Caco-2 (cell line): ENCODE measurements at regions not wholly inside any gene's neighbourhood (a gene's known extent, or its start where the extent isn't known, plus 50 kb on each side); places are given as distances from the start of the nearest gene placed in this dataset.

Experiments used
- BruUV-seq: library from RNA; stranded (reverse); fragments of 400-500 nt; replicated peaks from 2 replicates; lab custom pipeline; 2021; lab: Mats Ljungman, UMichigan
- CTCF ChIA-PET: fragments of 300-600 bp; sonication (Branson Sonifier 250); formaldehyde crosslinking; loops from one replicate; lab custom pipeline; 2022; ENCODE audit warnings: antibody characterized with exemption; lab: Charles Lee
- POLR2A ChIA-PET: fragments of 300-600 bp; sonication (Branson Sonifier 250); formaldehyde crosslinking; loops from one replicate; lab custom pipeline; 2022; ENCODE audit warnings: antibody characterized with exemption; lab: Charles Lee
- DNase-seq, 2 experiments: peaks; one replicate each; pipeline versions ENCODE4 v3.0.0 to v3.0.0-alpha.2; 2020 to 2022
- H3K27me3 ChIP-seq: replicated peaks from 2 replicates; pipeline ENCODE4 v1.6.0; 2011; ENCODE audit warnings: low read length; ENCODE audit not compliant: control insufficient read depth, insufficient read depth
- H3K36me3 ChIP-seq: 2 replicates; pipeline ENCODE4 v1.5.1; 2011; ENCODE audit warnings: low read length; ENCODE audit not compliant: control insufficient read depth, insufficient read depth
- H3K4me1 ChIP-seq: fragments of 250-450 bp; sonication (Bioruptor Pico); 2 replicates; pipeline ENCODE4 v1.5.1; 2020; ENCODE audit warnings: mild to moderate bottlenecking
- H3K4me3 ChIP-seq: 2 replicates; pipeline ENCODE4 v1.5.1; 2011; ENCODE audit warnings: low read depth, mild to moderate bottlenecking, control low read depth, low read length
- H3K9me3 ChIP-seq: fragments of 250-450 bp; sonication (Bioruptor Pico); 2 replicates; pipeline ENCODE4 v1.5.1; 2020; ENCODE audit warnings: mild to moderate bottlenecking, moderate library complexity
- H3K27ac Mint-ChIP-seq: one replicate; pipeline ENCODE4 v1.8.0; 2022; ENCODE audit warnings: mixed read lengths; ENCODE audit not compliant: unreplicated experiment
- H3K27me3 Mint-ChIP-seq: one replicate; pipeline ENCODE4 v1.8.0; 2022; ENCODE audit warnings: mixed read lengths; ENCODE audit not compliant: insufficient read depth, unreplicated experiment
- H3K36me3 Mint-ChIP-seq: one replicate; pipeline ENCODE4 v1.8.0; 2022; ENCODE audit warnings: mild to moderate bottlenecking, mixed read lengths; ENCODE audit not compliant: insufficient read depth, unreplicated experiment
- H3K4me1 Mint-ChIP-seq: one replicate; pipeline ENCODE4 v1.8.0; 2022; ENCODE audit warnings: low read depth, mixed read lengths; ENCODE audit not compliant: unreplicated experiment
- H3K4me3 Mint-ChIP-seq: one replicate; pipeline ENCODE4 v1.8.0; 2022; ENCODE audit warnings: mild to moderate bottlenecking, moderate library complexity, mixed read lengths; ENCODE audit not compliant: unreplicated experiment
- H3K9me3 Mint-ChIP-seq: one replicate; pipeline ENCODE4 v1.8.0; 2022; ENCODE audit warnings: mixed read lengths; ENCODE audit not compliant: unreplicated experiment
- intact Hi-C: fragments of 100-400 bp; cut with micrococcal nuclease; formaldehyde crosslinking; loops from one replicate; pipeline ENCODE4 v1.10.0; 2022; ENCODE audit not compliant: unreplicated experiment
- TF ChIP-seq, protein P1 (sequence below), 2 experiments: fragments of 200-600 bp in 1 of 2; IDR thresholded peaks; 1 replicate in 1 of 2; 2 replicates in 1 of 2; pipeline versions ENCODE4 v1.5.1 to v1.8.0; 2011 to 2022; ENCODE audit warnings: antibody characterized with exemption in 1 of 2, control low read depth in 1 of 2, inconsistent platforms in 1 of 2, low read depth in 1 of 2, low read length in 1 of 2, mild to moderate bottlenecking in 1 of 2, moderate library complexity in 1 of 2; ENCODE audit not compliant: insufficient read depth in 1 of 2, severe bottlenecking in 1 of 2, unreplicated experiment in 1 of 2

- intact Hi-C loops: loop anchor here (10.0 kb wide), 2 partner anchors 514 to 576 kb away; no protein-coding TSS in a partner anchor
- H3K9me3 ChIP-seq: no peaks in the 10 kb centered on the region
- no peaks in the 10 kb centered on the region for H3K36me3 Mint-ChIP-seq
- H3K27me3 Mint-ChIP-seq: peaks cover 15% of the 10 kb centered on the region
- POLR2A ChIA-PET: no interaction called here
- H3K4me3 Mint-ChIP-seq: no peak overlapping the region
- CTCF ChIA-PET: no interaction called here
- H3K4me3 ChIP-seq: no peak overlapping the region
- no peaks in the 10 kb centered on the region for H3K27me3 ChIP-seq
- no peaks in the 10 kb centered on the region for H3K4me1 Mint-ChIP-seq
- BruUV-seq: no TSS peak
- no peak overlapping the region for H3K27ac Mint-ChIP-seq
- TF ChIP-seq, protein P1, sequence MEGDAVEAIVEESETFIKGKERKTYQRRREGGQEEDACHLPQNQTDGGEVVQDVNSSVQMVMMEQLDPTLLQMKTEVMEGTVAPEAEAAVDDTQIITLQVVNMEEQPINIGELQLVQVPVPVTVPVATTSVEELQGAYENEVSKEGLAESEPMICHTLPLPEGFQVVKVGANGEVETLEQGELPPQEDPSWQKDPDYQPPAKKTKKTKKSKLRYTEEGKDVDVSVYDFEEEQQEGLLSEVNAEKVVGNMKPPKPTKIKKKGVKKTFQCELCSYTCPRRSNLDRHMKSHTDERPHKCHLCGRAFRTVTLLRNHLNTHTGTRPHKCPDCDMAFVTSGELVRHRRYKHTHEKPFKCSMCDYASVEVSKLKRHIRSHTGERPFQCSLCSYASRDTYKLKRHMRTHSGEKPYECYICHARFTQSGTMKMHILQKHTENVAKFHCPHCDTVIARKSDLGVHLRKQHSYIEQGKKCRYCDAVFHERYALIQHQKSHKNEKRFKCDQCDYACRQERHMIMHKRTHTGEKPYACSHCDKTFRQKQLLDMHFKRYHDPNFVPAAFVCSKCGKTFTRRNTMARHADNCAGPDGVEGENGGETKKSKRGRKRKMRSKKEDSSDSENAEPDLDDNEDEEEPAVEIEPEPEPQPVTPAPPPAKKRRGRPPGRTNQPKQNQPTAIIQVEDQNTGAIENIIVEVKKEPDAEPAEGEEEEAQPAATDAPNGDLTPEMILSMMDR (IDR thresholded peaks at IDR 0.05; ENCODE audit: insufficient read depth in 1 of 2, low read depth in 1 of 2, low read length in 1 of 2, severe bottlenecking in 1 of 2, unreplicated experiment in 1 of 2): no peak
- DNase-seq: no peak
- no peaks in the 10 kb centered on the region for H3K4me1 ChIP-seq
- H3K9me3 Mint-ChIP-seq: no peaks in the 10 kb centered on the region
- no peaks in the 10 kb centered on the region for H3K36me3 ChIP-seq
Observed at GRCh38 chr15:93610944-93611343, 521.9 kb upstream of the RGMA start.

- Histone ChIP-seq H3K27me3 (no peaks in the 10 kb centered on the region), H3K4me3 (no peak overlapping the region), H3K36me3 (no peaks in the 10 kb centered on the region), H3K9me3 (no peaks in the 10 kb centered on the region), H3K4me1 (no peaks in the 10 kb centered on the region)
- Mint-ChIP-seq H3K9me3 (no peaks in the 10 kb centered on the region), H3K36me3 (no peaks in the 10 kb centered on the region), H3K4me3 (no peak overlapping the region), H3K27me3 (peaks cover 10% of the 10 kb centered on the region), H3K4me1 (no peaks in the 10 kb centered on the region), H3K27ac (no peak overlapping the region)
- ChIA-PET CTCF (interaction anchor here (0.7 to 0.8 kb wide), 2 partner anchors 511 to 1938 kb away, joined by 3 read pairs; no protein-coding TSS in a partner anchor), POLR2A (no interaction called here)
- intact Hi-C loops: no loop called here
- TF ChIP-seq, protein P1 (IDR thresholded peaks at IDR 0.05; ENCODE audit: insufficient read depth in 1 of 2, low read depth in 1 of 2, low read length in 1 of 2, severe bottlenecking in 1 of 2, unreplicated experiment in 1 of 2): no peak
- DNase-seq: no peak
- BruUV-seq: no TSS peak
Observed at GRCh38 chr15:93608643-93609148, 519.7 kb upstream of the RGMA start.

GRCh38 chr15:93603550-93603949, 514.5 kb upstream of the RGMA start:
- no peak for DNase-seq
- POLR2A ChIA-PET: no interaction called here
- no peaks in the 10 kb centered on the region for H3K4me1 Mint-ChIP-seq
- peaks cover 8% of the 10 kb centered on the region for H3K27me3 Mint-ChIP-seq
- intact Hi-C loops: no loop called here
- no TSS peak for BruUV-seq
- H3K27ac Mint-ChIP-seq: no peak overlapping the region
- Histone ChIP-seq H3K4me3 (no peak overlapping the region), H3K36me3 (no peaks in the 10 kb centered on the region), H3K9me3 (no peaks in the 10 kb centered on the region), H3K27me3 (no peaks in the 10 kb centered on the region), H3K4me1 (no peaks in the 10 kb centered on the region)
- H3K4me3 Mint-ChIP-seq: no peak overlapping the region
- TF ChIP-seq, protein P1 (IDR thresholded peaks at IDR 0.05; ENCODE audit: insufficient read depth in 1 of 2, low read depth in 1 of 2, low read length in 1 of 2, severe bottlenecking in 1 of 2, unreplicated experiment in 1 of 2): no peak
- H3K36me3 Mint-ChIP-seq: no peaks in the 10 kb centered on the region
- no peaks in the 10 kb centered on the region for H3K9me3 Mint-ChIP-seq
- CTCF ChIA-PET: no interaction called here
